ENCODE measurements at regions not wholly inside any gene's neighbourhood (a gene's known extent, or its start where the extent isn't known, plus 50 kb on each side); places are given as distances from the start of the nearest gene placed in this dataset.
"Not testable (repeated sequence)": the region's sequence is repeated elsewhere in the genome, so short reads cannot be mapped to it uniquely, and the experiment has no call there.

DNA sequence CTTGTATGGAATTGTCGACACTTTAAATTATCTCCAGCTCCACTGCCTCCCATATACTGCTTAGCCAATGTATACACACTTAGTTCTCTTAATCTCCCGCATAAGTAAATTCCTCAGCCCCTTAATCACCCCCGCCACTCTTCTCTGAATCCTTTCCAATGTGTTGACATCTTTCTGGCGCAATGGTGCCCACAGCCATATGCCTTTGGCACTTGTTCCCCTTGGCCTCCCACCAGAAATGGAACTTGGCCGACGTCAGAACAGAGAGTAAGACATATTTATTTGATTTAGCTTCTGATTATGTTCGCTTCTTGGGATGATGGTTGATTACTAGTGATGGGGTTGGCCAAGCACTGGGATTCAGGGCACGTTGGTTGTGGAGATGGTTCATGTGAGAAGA lies 1089.3 kb upstream of the CELF4 start:
- DNase-seq = no peak

GRCh38 chr18:38651736-38652135 lies 1086.1 kb upstream of the CELF4 start:
- no peak for DNase-seq

DNA sequence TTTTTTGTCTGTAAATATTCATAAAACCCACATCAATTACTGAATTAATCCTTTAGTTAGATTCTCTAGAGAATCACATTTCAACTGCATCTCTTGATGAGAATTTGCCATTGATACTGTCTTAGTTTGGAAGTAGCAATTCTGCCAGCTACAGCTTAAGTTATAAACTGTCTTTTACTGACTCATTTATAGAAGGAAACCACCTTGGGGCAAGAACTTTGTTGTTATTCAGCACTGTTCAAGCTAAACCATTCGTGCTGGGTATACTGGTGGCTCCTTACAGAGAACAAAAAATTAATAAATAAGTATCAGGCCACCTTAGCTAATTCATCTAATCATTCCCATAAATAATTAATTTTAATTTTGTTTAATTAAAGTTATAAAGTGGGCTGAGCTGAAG lies 1082.6 kb upstream of the CELF4 start:
- DNase-seq = no peak

DNA sequence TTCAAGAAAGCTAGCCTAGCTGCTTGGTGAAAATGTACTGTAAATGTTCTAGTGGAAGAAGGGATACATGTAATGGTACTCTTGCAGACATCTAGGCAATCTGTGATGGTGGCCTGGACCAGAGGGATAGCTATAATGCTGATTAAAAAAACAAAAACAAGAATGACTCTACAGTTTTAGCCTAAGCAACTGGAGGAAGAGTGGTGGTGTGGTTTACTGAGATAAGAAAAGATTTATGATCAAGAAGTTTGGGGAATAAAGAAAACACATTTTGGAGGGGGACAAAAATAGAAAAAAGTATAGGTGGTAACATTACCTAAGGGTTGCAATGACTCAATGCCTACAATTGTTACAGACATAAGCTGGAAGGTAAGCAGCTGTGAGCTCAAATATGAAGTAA lies 1080.7 kb upstream of the CELF4 start:
- no peak for DNase-seq

DNA sequence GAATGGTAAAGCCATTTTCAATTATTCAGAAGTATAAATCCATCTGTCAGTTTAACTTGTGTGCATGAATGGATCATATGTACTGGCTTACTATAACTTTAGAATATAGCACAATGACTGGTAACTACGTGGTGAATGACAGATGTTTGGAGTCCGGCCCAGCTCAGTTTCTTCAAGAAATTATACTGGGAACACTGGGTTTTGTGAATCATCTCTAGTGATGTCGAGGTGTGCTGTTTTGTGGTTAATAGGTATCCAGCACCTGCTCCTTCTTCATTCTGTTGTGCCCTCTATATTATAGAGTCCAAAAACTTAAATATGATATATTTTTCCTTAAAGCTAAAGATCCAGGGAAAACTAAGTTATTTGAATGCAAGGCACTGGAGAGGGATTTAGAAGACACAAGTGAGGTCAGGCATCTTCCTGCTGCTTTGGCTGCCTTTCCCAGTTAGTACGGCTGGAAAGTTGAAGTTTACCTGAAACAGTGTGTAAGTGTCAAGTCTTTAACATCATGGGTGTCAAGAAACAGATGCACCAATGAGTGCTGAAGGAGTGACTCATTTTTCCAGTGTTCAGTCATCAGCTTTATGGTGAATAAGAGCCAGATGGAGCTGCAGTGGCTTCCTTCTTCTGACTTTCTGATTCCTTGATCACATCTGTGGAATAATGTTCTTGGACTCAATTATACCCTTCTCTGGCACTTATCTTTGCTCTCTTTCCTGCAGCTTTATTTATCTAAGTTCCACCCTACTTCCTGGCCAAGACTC lies 1079.5 kb upstream of the CELF4 start:
- no peak for DNase-seq

- no peak for DNase-seq
Observed at GRCh38 chr18:38642711-38643110, 1077.1 kb upstream of the CELF4 start.

GRCh38 chr18:38639700-38640099 lies 1074.1 kb upstream of the CELF4 start:
- not testable (repeated sequence) for DNase-seq

DNA sequence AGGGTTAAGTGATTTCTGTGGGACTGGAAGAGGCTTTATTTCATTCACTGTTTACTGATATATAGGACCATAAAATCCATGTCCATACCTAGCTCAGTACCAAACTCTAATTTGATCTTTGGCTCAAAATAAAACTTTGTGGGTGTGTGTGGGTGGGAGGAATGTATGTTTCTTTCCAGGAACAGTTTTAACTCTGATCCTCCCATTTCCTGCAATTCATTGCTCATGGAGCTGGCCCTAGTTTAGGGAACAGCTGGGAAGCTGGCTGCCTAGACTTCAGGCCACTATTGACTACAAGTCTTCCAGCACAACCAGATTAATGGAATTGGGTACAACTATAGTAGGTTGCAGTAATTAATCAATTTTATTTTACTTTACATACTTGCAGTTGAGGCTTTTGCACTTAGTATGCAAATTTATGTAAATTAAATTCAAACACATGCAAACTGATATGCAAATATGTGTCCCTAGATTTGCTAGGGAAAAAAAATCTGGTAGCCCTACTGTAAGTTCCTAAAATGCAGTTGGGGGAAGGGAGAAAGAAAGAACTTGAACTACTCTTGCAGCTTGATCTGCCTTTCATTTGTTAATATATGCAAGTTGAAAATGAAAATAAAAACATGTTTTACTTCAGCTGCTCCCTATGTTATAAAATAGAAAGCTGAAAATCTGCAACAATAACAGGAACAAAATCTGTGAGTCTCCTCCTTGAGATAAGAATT lies 1070.3 kb upstream of the CELF4 start:
- no peak for DNase-seq

DNA sequence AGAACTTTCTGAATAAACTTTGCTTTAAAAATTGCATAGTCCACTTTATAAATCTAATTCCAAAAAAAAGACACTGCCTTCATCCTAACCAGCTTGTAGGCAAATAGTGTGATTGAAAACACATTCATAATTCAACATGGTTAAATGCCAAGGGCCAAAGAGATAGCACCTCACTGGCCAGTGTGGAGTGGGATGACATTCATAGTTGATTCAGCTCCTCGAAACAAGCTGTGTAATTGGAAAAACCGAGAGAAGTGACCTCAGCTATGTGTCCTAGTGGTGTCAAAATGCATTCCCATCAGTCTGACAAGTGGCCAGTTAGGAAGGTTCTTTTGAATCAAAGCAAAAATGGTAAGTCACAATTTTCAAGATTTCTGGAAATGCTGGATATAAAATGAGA lies 1068.5 kb upstream of the CELF4 start:
- no peak for DNase-seq

- no peak for DNase-seq
Observed at GRCh38 chr18:38633333-38633732, 1067.7 kb upstream of the CELF4 start.

GRCh38 chr18:38619129-38619528 lies 1053.5 kb upstream of the CELF4 start:
- no peak for DNase-seq

DNA sequence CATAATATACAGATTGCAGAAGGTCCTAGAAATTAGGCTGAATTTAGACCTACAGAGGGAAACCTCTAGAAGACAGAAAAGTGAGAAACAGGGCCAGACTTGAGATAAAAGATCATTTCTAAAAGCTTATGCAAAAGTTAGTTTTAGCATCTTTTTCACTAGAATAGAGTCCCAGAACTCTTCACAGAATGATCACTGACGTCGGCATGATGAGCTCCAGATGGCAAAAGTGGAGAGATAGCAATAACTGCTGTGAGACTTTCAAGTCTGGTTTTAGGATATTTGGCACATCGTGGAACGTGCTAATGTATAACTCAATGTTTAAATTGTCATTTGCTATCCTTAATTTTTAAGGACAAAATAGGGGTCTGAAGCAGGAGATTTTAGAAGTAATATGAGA lies 1050.7 kb upstream of the CELF4 start:
- no peak for DNase-seq

DNA sequence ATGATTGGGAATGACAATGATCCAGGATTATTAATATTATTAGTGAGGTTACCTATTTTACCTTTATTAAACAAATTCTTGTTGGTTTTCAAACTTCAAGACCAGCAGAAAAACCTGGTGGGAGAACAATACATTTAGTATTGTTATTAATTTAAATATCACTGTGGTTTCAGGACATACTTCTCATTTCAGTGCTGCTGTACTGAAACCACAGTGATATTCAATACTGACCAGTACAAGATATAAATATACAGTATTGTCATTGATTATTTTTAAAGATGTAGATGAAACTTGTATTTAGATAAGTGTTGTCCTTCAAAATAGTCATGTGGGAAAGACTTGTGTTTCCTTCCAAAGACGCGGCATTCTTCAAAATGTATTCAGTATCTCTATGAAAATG lies 1047.3 kb upstream of the CELF4 start:
- DNase-seq = no peak

GRCh38 chr18:38611036-38611964 lies 1045.7 kb upstream of the CELF4 start:
- no peak for DNase-seq

GRCh38 chr18:38606841-38607240 lies 1041.2 kb upstream of the CELF4 start:
- no peak for DNase-seq

DNA sequence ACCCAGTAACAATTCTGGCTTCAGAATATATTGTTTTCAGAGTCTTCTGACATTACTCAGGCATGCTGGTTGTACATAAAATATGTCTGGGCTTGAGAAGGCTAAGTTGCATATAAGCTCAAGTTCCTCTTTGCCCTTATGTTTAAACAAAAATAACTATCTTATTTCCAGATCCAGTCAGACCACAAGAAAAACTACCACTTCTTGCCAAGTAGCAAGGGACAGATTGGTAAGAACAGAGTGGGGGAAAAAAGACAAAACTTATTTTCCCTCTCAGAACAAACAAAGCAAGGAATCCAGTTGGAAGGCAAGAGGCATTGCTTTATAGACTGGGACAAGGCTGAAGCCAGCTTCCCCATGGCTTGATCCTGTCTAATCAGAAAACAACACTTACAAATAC lies 1036.7 kb upstream of the CELF4 start:
- DNase-seq = no peak

GRCh38 chr18:38587571-38587970 lies 1022.0 kb upstream of the CELF4 start:
- no peak for DNase-seq

GRCh38 chr18:38586327-38586726 lies 1020.7 kb upstream of the CELF4 start:
- DNase-seq = no peak

GRCh38 chr18:38579764-38580163 lies 1014.2 kb upstream of the CELF4 start:
- DNase-seq = peak in 1 of 56 donors; percentile 0

DNA sequence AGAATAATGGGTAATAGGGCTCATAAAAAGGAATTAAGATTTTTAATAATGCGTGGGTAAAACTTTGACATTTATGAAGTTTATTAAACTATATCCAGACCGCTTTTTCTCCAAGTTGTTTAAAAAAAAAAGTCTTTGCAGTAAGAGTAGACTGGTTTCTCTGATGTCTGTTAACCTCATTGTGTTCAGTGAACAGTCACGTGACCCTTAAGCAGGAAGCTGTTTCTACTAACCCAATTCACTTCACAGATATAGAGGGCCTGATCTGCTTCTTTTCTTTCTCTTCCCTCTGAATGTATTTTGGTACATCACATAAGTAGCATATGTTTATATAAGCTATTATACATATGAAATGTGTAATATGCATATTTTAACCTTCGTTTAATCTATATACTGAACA lies 1011.3 kb upstream of the CELF4 start:
- DNase-seq = no peak

- no peak for DNase-seq
Observed at GRCh38 chr18:38576349-38576748, 1010.8 kb upstream of the CELF4 start.

DNA sequence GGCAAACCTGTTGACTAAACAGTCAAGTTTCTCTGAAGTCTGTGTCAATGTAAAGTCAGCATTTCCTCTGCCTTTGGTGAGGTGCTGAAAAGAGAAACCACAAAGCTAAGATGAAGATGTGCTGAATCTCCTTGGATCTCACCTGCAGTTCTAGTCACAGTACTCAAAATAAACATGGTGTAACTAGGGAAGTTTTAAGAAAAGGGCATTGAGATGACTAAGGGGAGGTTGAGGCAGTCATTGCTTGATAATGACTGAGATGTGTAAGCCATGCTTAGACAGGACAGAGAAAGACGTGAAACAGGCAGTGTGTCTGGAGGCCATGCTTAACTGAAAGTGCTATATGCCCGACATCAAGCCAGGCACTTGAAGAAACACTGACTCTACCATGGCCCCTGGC lies 1010.0 kb upstream of the CELF4 start:
- no peak for DNase-seq
